K562 (cell line): ENCODE measurements at regions not wholly inside any gene's neighbourhood (a gene's known extent, or its start where the extent isn't known, plus 50 kb on each side); places are given as distances from the start of the nearest gene placed in this dataset.

Source experiments
- ATAC-seq: fragments of 200-7000 bp; cut with Tn5 transposase; 3 replicates; pipeline ENCODE4 v1.9.1; 2020; ENCODE audit warnings: moderate library complexity
- BruUV-seq: library from RNA; stranded (reverse); fragments of 400-500 nt; replicated peaks from 2 replicates; lab custom pipeline; 2021; lab: Mats Ljungman, UMichigan
- CTCF ChIA-PET: fragments of 300-600 bp; formaldehyde crosslinking; extraction: SDS; loops from one replicate; lab custom pipeline; 2021; ENCODE audit warnings: low intra/inter-chr PET ratio; lab: Yijun Ruan, JAX
- POLR2A ChIA-PET: fragments of 300-600, 350-650 bp; sonication (Branson Sonifier 250); formaldehyde crosslinking; extraction: SDS; loops from one replicate; lab custom pipeline; 2021; ENCODE audit warnings: antibody characterized with exemption, inconsistent platforms; lab: Yijun Ruan, JAX
- DNase-seq, 4 experiments: peaks; one replicate each; pipeline versions ENCODE4 v3.0.0 to v3.0.0-alpha.2; 2011 to 2018; ENCODE audit warnings: low spot score in 3 of 4, mixed read lengths in 3 of 4; ENCODE audit errors: extremely low read depth in 1 of 4
- FAIRE-seq: peaks from 2 replicates; lab custom pipeline; 2011; peaks lifted over from hg19 to GRCh38; lab: Jason Lieb, UNC
- H2AFZ ChIP-seq: 2 replicates; pipeline ENCODE4 v1.6.0; 2011; ENCODE audit warnings: low read depth, low read length, control low read depth, inconsistent platforms
- H3K27ac ChIP-seq: fragments of 200-600 bp; 3 replicates; pipeline ENCODE4 v1.8.0; 2011; ENCODE audit warnings: low read depth, mild to moderate bottlenecking, control low read depth, inconsistent platforms, low read length, moderate library complexity, mixed read lengths; ENCODE audit errors: extremely low read depth
- H3K27me3 ChIP-seq, 2 experiments: fragments of 300-600 bp in 1 of 2; 2 replicates in 1 of 2; 3 replicates in 1 of 2; pipeline versions ENCODE4 v1.6.0 to v1.8.0; 2011; ENCODE audit warnings: inconsistent platforms in 2 of 2, low read length in 2 of 2, mild to moderate bottlenecking in 1 of 2, mixed read lengths in 1 of 2, moderate library complexity in 1 of 2; ENCODE audit not compliant: control insufficient read depth in 2 of 2, insufficient read depth in 2 of 2
- H3K36me3 ChIP-seq: fragments of 300-600 bp; 3 replicates; pipeline ENCODE4 v1.8.0; 2011; ENCODE audit warnings: mild to moderate bottlenecking, low read length, inconsistent platforms; ENCODE audit not compliant: control insufficient read depth, insufficient read depth
- H3K4me1 ChIP-seq, 2 experiments: fragments of 200-600 bp in 1 of 2; replicated peaks in 1 of 2; 2 replicates in 1 of 2; 3 replicates in 1 of 2; pipeline versions ENCODE4 v1.5.1 to v1.8.0; 2011; ENCODE audit warnings: inconsistent platforms in 2 of 2, low read length in 2 of 2, mild to moderate bottlenecking in 1 of 2, mixed read lengths in 1 of 2, moderate library complexity in 1 of 2; ENCODE audit not compliant: control insufficient read depth in 2 of 2, insufficient read depth in 2 of 2
- H3K4me2 ChIP-seq: 2 replicates; pipeline ENCODE4 v1.6.1; 2011; ENCODE audit warnings: low read length, control low read depth, inconsistent platforms, mixed read lengths; ENCODE audit not compliant: insufficient read depth
- H3K4me3 ChIP-seq: fragments of 200-600 bp; sonication (generic), shearing (Covaris generic); 2 replicates; pipeline ENCODE4 v1.5.1; 2016; ENCODE audit warnings: control low read depth, inconsistent platforms
- H3K79me2 ChIP-seq: fragments of 200-600 bp; 3 replicates; pipeline ENCODE4 v1.8.0; 2011; ENCODE audit warnings: low read length, inconsistent platforms; ENCODE audit not compliant: control insufficient read depth, insufficient read depth
- H3K9ac ChIP-seq, 2 experiments: 2 replicates each; pipeline versions ENCODE4 v1.6.0 to v1.6.1; 2011; ENCODE audit warnings: low read depth in 2 of 2, low read length in 2 of 2, control low read depth in 1 of 2, inconsistent platforms in 1 of 2, mild to moderate bottlenecking in 1 of 2, mixed read lengths in 1 of 2; ENCODE audit not compliant: insufficient read depth in 1 of 2
- H3K9me1 ChIP-seq: one replicate; pipeline ENCODE4 v1.6.0; 2011; ENCODE audit warnings: inconsistent platforms, mild to moderate bottlenecking, low read length, moderate library complexity; ENCODE audit not compliant: control insufficient read depth, insufficient read depth
- H3K9me3 ChIP-seq: replicated peaks from 2 replicates; pipeline ENCODE4 v1.5.1; 2011; ENCODE audit warnings: low read depth, low read length, inconsistent platforms; ENCODE audit not compliant: control insufficient read depth, insufficient read depth
- H4K20me1 ChIP-seq: replicated peaks from 2 replicates; pipeline ENCODE4 v1.6.1; 2011; ENCODE audit warnings: low read length, inconsistent platforms, mixed read lengths; ENCODE audit not compliant: control insufficient read depth, insufficient read depth
- E2F5 ChIP-seq: sonication (generic); formaldehyde crosslinking; IDR thresholded peaks from 2 replicates; pipeline ENCODE4 v1.8.0; 2022; ENCODE audit warnings: mild to moderate bottlenecking, missing genetic modification reagents
- RERE ChIP-seq: sonication (generic); formaldehyde crosslinking; IDR thresholded peaks from 2 replicates; pipeline ENCODE4 v1.8.0; 2023; ENCODE audit warnings: missing genetic modification reagents, mild to moderate bottlenecking, borderline replicate concordance
- RFX1 ChIP-seq: fragments of 450-650 bp; IDR thresholded peaks from 2 replicates; pipeline ENCODE4 v1.6.1; 2016; ENCODE audit warnings: mild to moderate bottlenecking, moderate library complexity
- SAP30 ChIP-seq: fragments of 200-600 bp; sonication (generic); IDR thresholded peaks from 2 replicates; pipeline ENCODE4 v1.6.1; 2012; ENCODE audit warnings: borderline replicate concordance, low read depth, mild to moderate bottlenecking, moderate library complexity, low read length, control low read depth, inconsistent platforms; ENCODE audit not compliant: insufficient read depth, poor library complexity, severe bottlenecking
- TEAD2 ChIP-seq: fragments of 450-650 bp; IDR thresholded peaks from 2 replicates; pipeline ENCODE4 v1.6.1; 2016; ENCODE audit warnings: missing genetic modification characterization, control low read depth, missing compliant biosample characterization
- ZBTB11 ChIP-seq, 3 experiments: fragments of 200-800 bp in 1 of 3; fragments of 250-450 bp in 1 of 3; fragments of 450-650 bp in 1 of 3; sonication (Bioruptor Pico) in 1 of 3; sonication (Bioruptor generic) in 1 of 3; formaldehyde crosslinking in 1 of 3; IDR thresholded peaks; 2 replicates each; pipeline versions ENCODE4 v1.6.1 to v1.8.0; 2016 to 2022; ENCODE audit warnings: mild to moderate bottlenecking in 2 of 3, missing genetic modification characterization in 2 of 3, missing compliant biosample characterization in 1 of 3, moderate library complexity in 1 of 3
- WGBS: fragments of 100-300 bp; shearing (Covaris generic); methylation state at CpG from one replicate; pipeline ENCODE4 v1.1.6; 2016; ENCODE audit warnings: low coverage, mixed read lengths; ENCODE audit not compliant: insufficient coverage; ENCODE audit errors: missing lambda C conversion rate; 5-methylcytosine and 5-hydroxymethylcytosine counted together
- in situ Hi-C: fragments of 300-500 bp; cut with MboI; formaldehyde crosslinking; loops from 4 replicates; pipeline ENCODE4 v1.15.0; 2018; ENCODE audit warnings: inconsistent platforms, mixed read lengths
- intact Hi-C: fragments of 100-400 bp; cut with micrococcal nuclease; formaldehyde crosslinking; loops from 2 replicates; pipeline ENCODE4 v1.14.2; 2022
- TF ChIP-seq, protein P1 (sequence below): IDR thresholded peaks from 2 replicates; pipeline ENCODE4 v1.6.1; 2011; ENCODE audit not compliant: insufficient read length; ENCODE audit errors: extremely low read depth
- TF ChIP-seq, protein P2 (sequence below): fragments of 450-650 bp; formaldehyde crosslinking; IDR thresholded peaks from 2 replicates; pipeline ENCODE4 v1.4.0; 2020; ENCODE audit warnings: mild to moderate bottlenecking

DNA sequence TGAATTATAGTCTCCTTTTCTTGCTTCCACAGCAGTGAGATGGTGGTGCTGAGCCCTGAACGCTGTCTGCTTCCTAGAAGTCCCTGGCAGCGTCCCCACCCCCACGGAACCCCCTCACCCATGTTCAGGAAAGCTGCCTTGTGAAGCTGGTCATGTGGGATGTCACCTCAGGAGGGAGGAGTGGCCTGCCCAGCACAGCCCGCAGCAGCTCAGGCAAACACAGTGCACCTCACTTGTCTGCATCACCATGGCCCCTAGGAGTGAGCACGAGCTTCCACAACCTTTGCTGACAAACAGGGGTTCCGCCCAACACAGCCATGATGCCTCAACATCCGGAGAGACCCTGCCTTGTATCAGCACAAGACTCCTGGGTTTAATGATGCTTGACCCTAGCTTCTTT is 508.9 kb downstream of the RPS24 start:
- Histone ChIP-seq H3K4me1 (no peaks in the 10 kb centered on the region), H3K4me3 (no peak overlapping the region), H2AFZ (no peak overlapping the region), H3K27ac (no peak overlapping the region), H3K9me1 (no peaks in the 10 kb centered on the region), H3K9ac (no peak overlapping the region), H4K20me1 (no peaks in the 10 kb centered on the region), H3K27me3 (peaks cover 0 to 24% of the 10 kb centered on the region in 2 experiments; a peak in 3 of 5 replicates), H3K79me2 (no peaks in the 10 kb centered on the region), H3K4me2 (no peak overlapping the region), H3K36me3 (no peaks in the 10 kb centered on the region), H3K9me3 (no peaks in the 10 kb centered on the region)
- FAIRE-seq (no peak), DNase-seq (no peak), ATAC-seq (no peak)
- intact Hi-C loops (no loop called here), in situ Hi-C loops (no loop called here)
- TF ChIP-seq, protein P1, sequence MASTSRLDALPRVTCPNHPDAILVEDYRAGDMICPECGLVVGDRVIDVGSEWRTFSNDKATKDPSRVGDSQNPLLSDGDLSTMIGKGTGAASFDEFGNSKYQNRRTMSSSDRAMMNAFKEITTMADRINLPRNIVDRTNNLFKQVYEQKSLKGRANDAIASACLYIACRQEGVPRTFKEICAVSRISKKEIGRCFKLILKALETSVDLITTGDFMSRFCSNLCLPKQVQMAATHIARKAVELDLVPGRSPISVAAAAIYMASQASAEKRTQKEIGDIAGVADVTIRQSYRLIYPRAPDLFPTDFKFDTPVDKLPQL, result no peak
- TF ChIP-seq TEAD2 (tag) (no peak), RERE (CRISPR knock-in tag) (no peak), E2F5 (CRISPR knock-in tag) (no peak), SAP30 (no peak), ZBTB11 (CRISPR knock-in tag; IDR thresholded peaks at IDR 0.05) (no peak), RFX1 (no peak)
- TF ChIP-seq, protein P2, sequence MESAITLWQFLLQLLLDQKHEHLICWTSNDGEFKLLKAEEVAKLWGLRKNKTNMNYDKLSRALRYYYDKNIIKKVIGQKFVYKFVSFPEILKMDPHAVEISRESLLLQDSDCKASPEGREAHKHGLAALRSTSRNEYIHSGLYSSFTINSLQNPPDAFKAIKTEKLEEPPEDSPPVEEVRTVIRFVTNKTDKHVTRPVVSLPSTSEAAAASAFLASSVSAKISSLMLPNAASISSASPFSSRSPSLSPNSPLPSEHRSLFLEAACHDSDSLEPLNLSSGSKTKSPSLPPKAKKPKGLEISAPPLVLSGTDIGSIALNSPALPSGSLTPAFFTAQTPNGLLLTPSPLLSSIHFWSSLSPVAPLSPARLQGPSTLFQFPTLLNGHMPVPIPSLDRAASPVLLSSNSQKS, result no peak
- BruUV-seq, result no TSS peak
- ChIA-PET POLR2A (interaction anchor here (0.5 kb wide), 1 partner anchor 11 kb away, joined by 3 read pairs; no protein-coding TSS in a partner anchor), CTCF (no interaction called here)
- WGBS, result 0% methylated on average over 7 of the region's 7 CpGs
